ENCODE measurements at regions not wholly inside any gene's neighbourhood (a gene's known extent, or its start where the extent isn't known, plus 50 kb on each side); places are given as distances from the start of the nearest gene placed in this dataset.

- TF ChIP-seq CTCF (conservative IDR thresholded peaks at IDR 0.05; ENCODE audit: low read length) (no peak), EZH2phosphoT487 (IDR thresholded peaks at IDR 0.05; ENCODE audit: borderline replicate concordance) (no peak)
These were observed 1037.3 kb downstream of the ROBO2 start for GRCh38 chr3:78077178-78077577.
